OCI-LY7 (cell line): ENCODE measurements at regions not wholly inside any gene's neighbourhood (a gene's known extent, or its start where the extent isn't known, plus 50 kb on each side); places are given as distances from the start of the nearest gene placed in this dataset.

Source experiments
- BruUV-seq: library from RNA; stranded (reverse); fragments of 400-500 nt; replicated peaks from 2 replicates; lab custom pipeline; 2021; lab: Mats Ljungman, UMichigan
- CTCF ChIA-PET: fragments of 300-600 bp; sonication (Branson Sonifier 250); formaldehyde crosslinking; loops from one replicate; lab custom pipeline; 2022; ENCODE audit warnings: antibody characterized with exemption; ENCODE audit not compliant: unreplicated experiment; lab: Charles Lee
- POLR2A ChIA-PET: fragments of 300-600 bp; sonication (Branson Sonifier 250); formaldehyde crosslinking; loops from one replicate; lab custom pipeline; 2022; ENCODE audit warnings: antibody characterized with exemption; lab: Charles Lee
- DNase-seq: peaks from one replicate; pipeline ENCODE4 v3.0.0-alpha.2; 2015; ENCODE audit warnings: low spot score
- H2AFZ ChIP-seq: fragments of 200-600 bp; sonication (generic), shearing (Covaris generic); 2 replicates; pipeline ENCODE4 v1.6.1; 2014; ENCODE audit warnings: mild to moderate bottlenecking, antibody characterized with exemption, low read length, moderate library complexity
- H3K27ac ChIP-seq: fragments of 200-600 bp; sonication (generic); 2 replicates; pipeline ENCODE4 v1.5.1; 2014; ENCODE audit warnings: mixed run types, low read depth, mild to moderate bottlenecking, moderate library complexity, low read length, inconsistent platforms; ENCODE audit not compliant: poor library complexity, severe bottlenecking
- H3K36me3 ChIP-seq: fragments of 200-600 bp; sonication (generic); 2 replicates; pipeline ENCODE4 v1.6.1; 2014; ENCODE audit warnings: mild to moderate bottlenecking, antibody characterized with exemption, low read length, moderate library complexity, mixed read lengths; ENCODE audit not compliant: insufficient read depth
- H3K4me1 ChIP-seq: fragments of 200-600 bp; sonication (generic); 2 replicates; pipeline ENCODE4 v1.5.1; 2014; ENCODE audit warnings: mild to moderate bottlenecking, low read length; ENCODE audit not compliant: insufficient read depth, poor library complexity, severe bottlenecking
- H3K4me2 ChIP-seq: fragments of 200-600 bp; sonication (generic); 2 replicates; pipeline ENCODE4 v1.6.1; 2014; ENCODE audit warnings: mild to moderate bottlenecking, low read length
- H3K4me3 ChIP-seq: fragments of 200-600 bp; sonication (generic); 2 replicates; pipeline ENCODE4 v1.5.1; 2014; ENCODE audit warnings: mild to moderate bottlenecking, low read depth, low read length; ENCODE audit not compliant: poor library complexity, severe bottlenecking
- H3K79me2 ChIP-seq: fragments of 200-600 bp; sonication (generic); 2 replicates; pipeline ENCODE4 v1.6.1; 2016; ENCODE audit warnings: low read depth, mild to moderate bottlenecking, low read length, moderate library complexity, mixed read lengths; ENCODE audit not compliant: insufficient read depth
- H3K9me2 ChIP-seq: fragments of 200-600 bp; sonication (generic); 2 replicates; pipeline ENCODE4 v1.6.1; 2016; ENCODE audit warnings: mild to moderate bottlenecking, low read length, mixed read lengths; ENCODE audit not compliant: insufficient read depth
- H3K9me3 ChIP-seq: fragments of 200-600 bp; sonication (generic); 2 replicates; pipeline ENCODE4 v1.6.1; 2014; ENCODE audit warnings: mild to moderate bottlenecking, mixed run types, low read length, mixed read lengths
- H4K20me1 ChIP-seq: fragments of 200-600 bp; sonication (generic); 2 replicates; pipeline ENCODE4 v1.6.1; 2014; ENCODE audit warnings: mild to moderate bottlenecking, antibody characterized with exemption, low read length, moderate library complexity, mixed read lengths; ENCODE audit not compliant: insufficient read depth
- CTCF ChIP-seq: fragments of 200-600 bp; sonication (generic); conservative IDR thresholded peaks from 2 replicates; pipeline ENCODE4 v1.5.1; 2014; ENCODE audit warnings: mild to moderate bottlenecking, antibody characterized with exemption, low read length, moderate library complexity, mixed read lengths
- EZH2phosphoT487 ChIP-seq: fragments of 200-600 bp; sonication (generic); IDR thresholded peaks from 2 replicates; pipeline ENCODE4 v1.6.1; 2018; ENCODE audit warnings: low read depth, borderline replicate concordance, mild to moderate bottlenecking, mixed run types, antibody characterized with exemption, low read length, moderate library complexity, mixed read lengths
- intact Hi-C: fragments of 100-400 bp; cut with micrococcal nuclease; formaldehyde crosslinking; loops from one replicate; pipeline ENCODE4 v1.10.0; 2022; ENCODE audit not compliant: unreplicated experiment

- no peaks in the 10 kb centered on the region for H3K9me2 ChIP-seq
- BruUV-seq: no TSS peak
- no peak overlapping the region for H3K27ac ChIP-seq
- H4K20me1 ChIP-seq: no peaks in the 10 kb centered on the region
- no peaks in the 10 kb centered on the region for H3K4me1 ChIP-seq
- H3K4me3 ChIP-seq: no peak overlapping the region
- H3K4me2 ChIP-seq: no peak overlapping the region
- H3K36me3 ChIP-seq: no peaks in the 10 kb centered on the region
- ChIA-PET CTCF (no interaction called here), POLR2A (no interaction called here)
- no peak for DNase-seq
- no peaks in the 10 kb centered on the region for H3K79me2 ChIP-seq
- no peaks in the 10 kb centered on the region for H3K9me3 ChIP-seq
- intact Hi-C loops: no loop called here
- H2AFZ ChIP-seq: no peak overlapping the region
- TF ChIP-seq CTCF (no peak), EZH2phosphoT487 (no peak)
Observed at GRCh38 chr6:78526432-78526831, 340.9 kb upstream of the IRAK1BP1 start.

- Histone ChIP-seq H3K27ac (no peak overlapping the region), H3K4me3 (no peak overlapping the region), H3K79me2 (no peaks in the 10 kb centered on the region), H3K4me1 (no peaks in the 10 kb centered on the region), H4K20me1 (no peaks in the 10 kb centered on the region), H3K9me3 (no peaks in the 10 kb centered on the region), H3K36me3 (no peaks in the 10 kb centered on the region), H3K4me2 (no peak overlapping the region), H3K9me2 (no peaks in the 10 kb centered on the region), H2AFZ (no peak overlapping the region)
- BruUV-seq: no TSS peak
- TF ChIP-seq EZH2phosphoT487: no peak
- intact Hi-C loops: no loop called here
- ChIA-PET POLR2A (no interaction called here), CTCF (no interaction called here)
- DNase-seq: no peak
Observed at GRCh38 chr6:78528926-78529325, 338.4 kb upstream of the IRAK1BP1 start.

DNA sequence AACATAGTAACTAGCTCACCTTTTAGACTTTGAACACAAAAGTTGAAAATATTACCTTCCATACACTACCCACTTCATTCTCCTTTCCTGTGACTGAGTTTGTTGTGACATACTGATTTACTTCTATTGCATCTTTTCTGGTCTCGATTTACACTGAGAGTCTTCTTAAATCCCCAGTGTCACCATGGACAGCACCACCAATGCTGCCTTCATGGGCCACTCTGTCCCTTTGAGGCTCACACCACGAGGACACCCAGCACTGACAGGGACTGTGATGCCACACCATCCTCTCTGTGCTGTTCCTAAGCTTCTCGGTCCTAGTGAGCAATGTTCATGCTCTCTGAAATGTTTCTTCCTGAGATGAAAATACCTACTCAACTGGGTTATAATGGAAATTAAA lies 337.1 kb upstream of the IRAK1BP1 start:
- DNase-seq: no peak
- H2AFZ ChIP-seq: no peak overlapping the region
- no peaks in the 10 kb centered on the region for H3K9me2 ChIP-seq
- no peaks in the 10 kb centered on the region for H3K4me1 ChIP-seq
- H3K79me2 ChIP-seq: no peaks in the 10 kb centered on the region
- POLR2A ChIA-PET: interaction anchor here (1.1 kb wide), 1 partner anchor 19 kb away, joined by 3 read pairs; no protein-coding TSS in a partner anchor
- CTCF ChIA-PET: no interaction called here
- H3K9me3 ChIP-seq: no peaks in the 10 kb centered on the region
- no peak for TF ChIP-seq CTCF
- no peak for TF ChIP-seq EZH2phosphoT487
- no peak overlapping the region for H3K4me3 ChIP-seq
- no peak overlapping the region for H3K4me2 ChIP-seq
- no peaks in the 10 kb centered on the region for H3K36me3 ChIP-seq
- no TSS peak for BruUV-seq
- H4K20me1 ChIP-seq: no peaks in the 10 kb centered on the region
- intact Hi-C loops: no loop called here
- H3K27ac ChIP-seq: no peak overlapping the region
